ENCODE measurements at regions not wholly inside any gene's neighbourhood (a gene's known extent, or its start where the extent isn't known, plus 50 kb on each side); places are given as distances from the start of the nearest gene placed in this dataset.
"Not testable (repeated sequence)": the region's sequence is repeated elsewhere in the genome, so short reads cannot be mapped to it uniquely, and the experiment has no call there.

GRCh38 chr6:169121013-169121412 is 132.6 kb downstream of the THBS2 start:
- H3K4me3 Mint-ChIP-seq = no peak overlapping the region
- no peak overlapping the region for H3K27ac Mint-ChIP-seq
- H3K9me3 Mint-ChIP-seq = no peaks in the 10 kb centered on the region
- H3K4me1 Mint-ChIP-seq (ENCODE audit: low read depth) = no peaks in the 10 kb centered on the region
- no peaks in the 10 kb centered on the region for H3K27me3 Mint-ChIP-seq
- H3K36me3 Mint-ChIP-seq (ENCODE audit: low read depth) = no peaks in the 10 kb centered on the region

GRCh38 chr6:169119669-169120068 is 134.0 kb downstream of the THBS2 start:
- Mint-ChIP-seq H3K4me1 (ENCODE audit: low read depth) (no peaks in the 10 kb centered on the region), H3K9me3 (no peaks in the 10 kb centered on the region), H3K27me3 (no peaks in the 10 kb centered on the region), H3K4me3 (no peak overlapping the region), H3K36me3 (ENCODE audit: low read depth) (no peaks in the 10 kb centered on the region), H3K27ac (no peak overlapping the region)

GRCh38 chr6:169118346-169118830 is 135.3 kb downstream of the THBS2 start:
- no peak overlapping the region for H3K27ac Mint-ChIP-seq
- no peaks in the 10 kb centered on the region for H3K9me3 Mint-ChIP-seq
- H3K4me3 Mint-ChIP-seq = no peak overlapping the region
- H3K27me3 Mint-ChIP-seq = no peaks in the 10 kb centered on the region
- H3K36me3 Mint-ChIP-seq (ENCODE audit: low read depth) = no peaks in the 10 kb centered on the region
- no peaks in the 10 kb centered on the region for H3K4me1 Mint-ChIP-seq (ENCODE audit: low read depth)

- no peaks in the 10 kb centered on the region for H3K27me3 Mint-ChIP-seq
- H3K4me1 Mint-ChIP-seq (ENCODE audit: low read depth) = no peaks in the 10 kb centered on the region
- H3K27ac Mint-ChIP-seq = no peak overlapping the region
- no peak overlapping the region for H3K4me3 Mint-ChIP-seq
- no peaks in the 10 kb centered on the region for H3K9me3 Mint-ChIP-seq
- H3K36me3 Mint-ChIP-seq (ENCODE audit: low read depth) = no peaks in the 10 kb centered on the region
Measured at GRCh38 chr6:169117663-169118062, 136.0 kb downstream of the THBS2 start.

- no peaks in the 10 kb centered on the region for H3K9me3 Mint-ChIP-seq
- no peak overlapping the region for H3K27ac Mint-ChIP-seq
- H3K36me3 Mint-ChIP-seq (ENCODE audit: low read depth) = no peaks in the 10 kb centered on the region
- H3K27me3 Mint-ChIP-seq = peaks cover 4% of the 10 kb centered on the region
- no peaks in the 10 kb centered on the region for H3K4me1 Mint-ChIP-seq (ENCODE audit: low read depth)
- no peak overlapping the region for H3K4me3 Mint-ChIP-seq
Measured at GRCh38 chr6:169115632-169116031, 138.0 kb downstream of the THBS2 start.

GRCh38 chr6:169114632-169115031 is 139.0 kb downstream of the THBS2 start:
- H3K4me1 Mint-ChIP-seq (ENCODE audit: low read depth); H3K9me3 Mint-ChIP-seq: not testable (repeated sequence)

GRCh38 chr6:169112483-169113320 is 140.9 kb downstream of the THBS2 start:
- no peaks in the 10 kb centered on the region for H3K36me3 Mint-ChIP-seq (ENCODE audit: low read depth)
- H3K27me3 Mint-ChIP-seq = peaks cover 4% of the 10 kb centered on the region
- no peaks in the 10 kb centered on the region for H3K4me1 Mint-ChIP-seq (ENCODE audit: low read depth)
- no peak overlapping the region for H3K27ac Mint-ChIP-seq
- no peak overlapping the region for H3K4me3 Mint-ChIP-seq
- H3K9me3 Mint-ChIP-seq = peaks cover 10% of the 10 kb centered on the region

More at GRCh38 chr6:169114632-169115031, 139.0 kb downstream of the THBS2 start:
- not testable (repeated sequence) for H3K27me3 Mint-ChIP-seq; H3K36me3 Mint-ChIP-seq (ENCODE audit: low read depth); H3K4me3 Mint-ChIP-seq; H3K27ac Mint-ChIP-seq

GRCh38 chr6:169111203-169111602 is 142.4 kb downstream of the THBS2 start:
- H3K4me3 Mint-ChIP-seq = no peak overlapping the region
- no peak overlapping the region for H3K27ac Mint-ChIP-seq
- H3K27me3 Mint-ChIP-seq = peaks cover 4% of the 10 kb centered on the region
- H3K36me3 Mint-ChIP-seq (ENCODE audit: low read depth) = no peaks in the 10 kb centered on the region
- H3K9me3 Mint-ChIP-seq = peaks cover 10% of the 10 kb centered on the region
- H3K4me1 Mint-ChIP-seq (ENCODE audit: low read depth) = no peaks in the 10 kb centered on the region

- Mint-ChIP-seq H3K4me1 (ENCODE audit: low read depth) (no peaks in the 10 kb centered on the region), H3K4me3 (no peak overlapping the region), H3K36me3 (ENCODE audit: low read depth) (no peaks in the 10 kb centered on the region), H3K9me3 (peaks cover 10% of the 10 kb centered on the region), H3K27me3 (peaks cover 4% of the 10 kb centered on the region), H3K27ac (no peak overlapping the region)
Measured at GRCh38 chr6:169109411-169110220, 144.0 kb downstream of the THBS2 start.

GRCh38 chr6:169108753-169109152 is 144.9 kb downstream of the THBS2 start:
- H3K27ac Mint-ChIP-seq = no peak overlapping the region
- H3K9me3 Mint-ChIP-seq = peaks cover 10% of the 10 kb centered on the region
- peaks cover 4% of the 10 kb centered on the region for H3K27me3 Mint-ChIP-seq
- no peak overlapping the region for H3K4me3 Mint-ChIP-seq
- H3K4me1 Mint-ChIP-seq (ENCODE audit: low read depth) = no peaks in the 10 kb centered on the region
- H3K36me3 Mint-ChIP-seq (ENCODE audit: low read depth) = no peaks in the 10 kb centered on the region

- H3K36me3 Mint-ChIP-seq (ENCODE audit: low read depth) = no peaks in the 10 kb centered on the region
Measured at GRCh38 chr6:169106176-169106575, 147.5 kb downstream of the THBS2 start.

GRCh38 chr6:169101981-169102380 is 151.7 kb downstream of the THBS2 start:
- Mint-ChIP-seq H3K27me3 (no peaks in the 10 kb centered on the region), H3K27ac (no peak overlapping the region), H3K4me1 (ENCODE audit: low read depth) (no peaks in the 10 kb centered on the region), H3K9me3 (no peaks in the 10 kb centered on the region), H3K36me3 (ENCODE audit: low read depth) (no peaks in the 10 kb centered on the region), H3K4me3 (no peak overlapping the region)

More at GRCh38 chr6:169106176-169106575, 147.5 kb downstream of the THBS2 start:
- Mint-ChIP-seq H3K27me3 (no peaks in the 10 kb centered on the region), H3K9me3 (peaks cover 10% of the 10 kb centered on the region), H3K4me1 (ENCODE audit: low read depth) (no peaks in the 10 kb centered on the region), H3K4me3 (no peak overlapping the region), H3K27ac (no peak overlapping the region)

GRCh38 chr6:169101036-169101805 is 152.4 kb downstream of the THBS2 start:
- no peaks in the 10 kb centered on the region for H3K36me3 Mint-ChIP-seq (ENCODE audit: low read depth)
- H3K9me3 Mint-ChIP-seq = no peaks in the 10 kb centered on the region
- H3K4me1 Mint-ChIP-seq (ENCODE audit: low read depth) = no peaks in the 10 kb centered on the region
- H3K27me3 Mint-ChIP-seq = no peaks in the 10 kb centered on the region
- H3K4me3 Mint-ChIP-seq = no peak overlapping the region
- H3K27ac Mint-ChIP-seq = no peak overlapping the region

GRCh38 chr6:169099411-169100202 is 154.0 kb downstream of the THBS2 start:
- Mint-ChIP-seq H3K4me3 (no peak overlapping the region), H3K4me1 (ENCODE audit: low read depth) (no peaks in the 10 kb centered on the region), H3K9me3 (no peaks in the 10 kb centered on the region), H3K27me3 (no peaks in the 10 kb centered on the region), H3K27ac (no peak overlapping the region), H3K36me3 (ENCODE audit: low read depth) (no peaks in the 10 kb centered on the region)
